ENCODE measurements at regions not wholly inside any gene's neighbourhood (a gene's known extent, or its start where the extent isn't known, plus 50 kb on each side); places are given as distances from the start of the nearest gene placed in this dataset.
"Not testable (repeated sequence)": the region's sequence is repeated elsewhere in the genome, so short reads cannot be mapped to it uniquely, and the experiment has no call there.

- in situ Hi-C loops (cut with HindIII; ENCODE audit: low sequenced_read_pairs) = no loop called here
Measured at GRCh38 chr7:156025675-156026074, 213.4 kb upstream of the SHH start.

GRCh38 chr7:156024201-156024600 lies 211.9 kb upstream of the SHH start:
- in situ Hi-C loops (cut with HindIII; ENCODE audit: low sequenced_read_pairs) = no loop called here

- in situ Hi-C loops (cut with HindIII; ENCODE audit: low sequenced_read_pairs) = no loop called here
Measured at GRCh38 chr7:156022483-156023459, 210.5 kb upstream of the SHH start.

- in situ Hi-C loops (cut with HindIII; ENCODE audit: low sequenced_read_pairs) = no loop called here
Measured at GRCh38 chr7:156021471-156021870, 209.2 kb upstream of the SHH start.

- in situ Hi-C loops (cut with HindIII; ENCODE audit: low sequenced_read_pairs) = no loop called here
Measured at GRCh38 chr7:156020566-156020965, 208.3 kb upstream of the SHH start.

- in situ Hi-C loops (cut with HindIII; ENCODE audit: low sequenced_read_pairs) = loop anchor here (5.0 kb wide), 2 partner anchors 53 to 57 kb away; no protein-coding TSS in a partner anchor
Measured at GRCh38 chr7:156019776-156020565, 207.7 kb upstream of the SHH start.

- in situ Hi-C loops (cut with HindIII; ENCODE audit: low sequenced_read_pairs) = loop anchor here (5.0 kb wide), 2 partner anchors 52 to 58 kb away; no protein-coding TSS in a partner anchor
Measured at GRCh38 chr7:156019308-156019707, 207.0 kb upstream of the SHH start.

GRCh38 chr7:156017916-156018700 lies 205.8 kb upstream of the SHH start:
- in situ Hi-C loops (cut with HindIII; ENCODE audit: low sequenced_read_pairs) = loop anchor here (5.0 kb wide), 2 partner anchors 51 to 59 kb away; no protein-coding TSS in a partner anchor

GRCh38 chr7:156017431-156017830 lies 205.2 kb upstream of the SHH start:
- in situ Hi-C loops (cut with HindIII; ENCODE audit: low sequenced_read_pairs) = loop anchor here (5.0 kb wide), 2 partner anchors 50 to 60 kb away; no protein-coding TSS in a partner anchor

GRCh38 chr7:156015237-156016020 lies 203.2 kb upstream of the SHH start:
- in situ Hi-C loops (cut with HindIII; ENCODE audit: low sequenced_read_pairs) = loop anchor here (5.0 kb wide), 2 partner anchors 48 to 62 kb away; no protein-coding TSS in a partner anchor

- in situ Hi-C loops (cut with HindIII; ENCODE audit: low sequenced_read_pairs) = loop anchor here (5.0 kb wide), 2 partner anchors 48 to 62 kb away; no protein-coding TSS in a partner anchor
Measured at GRCh38 chr7:156014808-156015207, 202.5 kb upstream of the SHH start.

GRCh38 chr7:156014201-156014600 lies 201.9 kb upstream of the SHH start:
- in situ Hi-C loops (cut with HindIII; ENCODE audit: low sequenced_read_pairs) = no loop called here

GRCh38 chr7:156012412-156012811 lies 200.1 kb upstream of the SHH start:
- in situ Hi-C loops (cut with HindIII; ENCODE audit: low sequenced_read_pairs) = no loop called here

- in situ Hi-C loops (cut with HindIII; ENCODE audit: low sequenced_read_pairs) = no loop called here
Measured at GRCh38 chr7:156009569-156009968, 197.3 kb upstream of the SHH start.

GRCh38 chr7:156006876-156007275 lies 194.6 kb upstream of the SHH start:
- in situ Hi-C loops (cut with HindIII; ENCODE audit: low sequenced_read_pairs) = not testable (repeated sequence)

- in situ Hi-C loops (cut with HindIII; ENCODE audit: low sequenced_read_pairs) = no loop called here
Measured at GRCh38 chr7:156006024-156006423, 193.8 kb upstream of the SHH start.

GRCh38 chr7:156005202-156005691 lies 193.0 kb upstream of the SHH start:
- in situ Hi-C loops (cut with HindIII; ENCODE audit: low sequenced_read_pairs) = no loop called here

GRCh38 chr7:156004265-156005201 lies 192.3 kb upstream of the SHH start:
- in situ Hi-C loops (cut with HindIII; ENCODE audit: low sequenced_read_pairs) = no loop called here

Data from DLD1 (cell line).